Panc1 (cell line): ENCODE measurements at regions not wholly inside any gene's neighbourhood (a gene's known extent, or its start where the extent isn't known, plus 50 kb on each side); places are given as distances from the start of the nearest gene placed in this dataset.

ENCODE experiments used
- ATAC-seq: fragments of 200-7000 bp; cut with Tn5 transposase; 2 replicates; pipeline ENCODE4 v1.9.1; 2020; ENCODE audit warnings: mild to moderate bottlenecking, moderate library complexity
- BruUV-seq: library from RNA; stranded (reverse); fragments of 400-500 nt; replicated peaks from 2 replicates; lab custom pipeline; 2021; lab: Mats Ljungman, UMichigan
- CTCF ChIA-PET: fragments of 300-600 bp; sonication (Branson Sonifier 250); formaldehyde crosslinking; loops from one replicate; lab custom pipeline; 2022; ENCODE audit warnings: antibody characterized with exemption; lab: Charles Lee
- POLR2A ChIA-PET: fragments of 300-600 bp; sonication (Branson Sonifier 250); formaldehyde crosslinking; loops from one replicate; lab custom pipeline; 2022; ENCODE audit warnings: antibody characterized with exemption; lab: Charles Lee
- DNase-seq: peaks from one replicate; pipeline ENCODE4 v3.0.0-alpha.2; 2010; ENCODE audit warnings: low read depth, low spot score
- H3K27ac ChIP-seq: 2 replicates; pipeline ENCODE4 v1.5.1; 2011; ENCODE audit warnings: mild to moderate bottlenecking, low read length, inconsistent platforms
- H3K27me3 ChIP-seq: fragments of 200-500 bp; sonication (Bioruptor generic); 2 replicates; pipeline ENCODE4 v1.6.0; 2014; ENCODE audit warnings: low read length, inconsistent platforms; ENCODE audit not compliant: control insufficient read depth, insufficient read depth
- H3K36me3 ChIP-seq: fragments of 200-500 bp; sonication (Bioruptor generic); 2 replicates; pipeline ENCODE4 v1.5.1; 2014; ENCODE audit warnings: inconsistent platforms, mild to moderate bottlenecking, low read length, moderate library complexity; ENCODE audit not compliant: control insufficient read depth, insufficient read depth
- H3K4me1 ChIP-seq: 2 replicates; pipeline ENCODE4 v1.5.1; 2011; ENCODE audit warnings: inconsistent platforms, mild to moderate bottlenecking, low read length, moderate library complexity; ENCODE audit not compliant: control insufficient read depth, insufficient read depth
- H3K4me3 ChIP-seq, 2 experiments: 2 replicates each; pipeline ENCODE4 v1.5.1; 2011 to 2012; ENCODE audit warnings: low read depth in 2 of 2, low read length in 2 of 2, mild to moderate bottlenecking in 2 of 2, inconsistent platforms in 1 of 2, moderate library complexity in 1 of 2
- H3K9me3 ChIP-seq: fragments of 200-500 bp; sonication (Bioruptor generic); 2 replicates; pipeline ENCODE4 v1.5.1; 2014; ENCODE audit warnings: low read depth, mild to moderate bottlenecking, inconsistent platforms, low read length, moderate library complexity; ENCODE audit not compliant: control insufficient read depth, insufficient read depth
- CTCF ChIP-seq: fragments of 450-650 bp; IDR thresholded peaks from 2 replicates; pipeline ENCODE4 v1.5.1; 2017; ENCODE audit warnings: mild to moderate bottlenecking
- POLR2AphosphoS5 ChIP-seq: IDR thresholded peaks from 2 replicates; pipeline ENCODE4 v1.6.1; 2012; ENCODE audit warnings: mild to moderate bottlenecking, low read depth, low read length, moderate library complexity
- REST ChIP-seq, 2 experiments: IDR thresholded peaks; 2 replicates each; pipeline ENCODE4 v1.6.1; 2011 to 2012; ENCODE audit warnings: low read depth in 2 of 2, control low read depth in 1 of 2, low read length in 1 of 2, mild to moderate bottlenecking in 1 of 2, moderate library complexity in 1 of 2; ENCODE audit not compliant: insufficient read depth in 1 of 2
- SIN3A ChIP-seq: IDR thresholded peaks from 2 replicates; pipeline ENCODE4 v1.6.1; 2012; ENCODE audit warnings: low read depth, mild to moderate bottlenecking, low read length, moderate library complexity, borderline replicate concordance; ENCODE audit not compliant: insufficient read depth
- TCF7L2 ChIP-seq: IDR thresholded peaks from 2 replicates; pipeline ENCODE4 v1.6.1; 2011; ENCODE audit warnings: mild to moderate bottlenecking, low read depth, low read length, inconsistent platforms
- in situ Hi-C: cut with HindIII; loops from 2 replicates; pipeline ENCODE4 v1.10.0; 2016; ENCODE audit warnings: low sequenced_read_pairs, low pct_unique_long_range_greater_than_20kb
- intact Hi-C: fragments of 100-400 bp; cut with micrococcal nuclease; formaldehyde crosslinking; loops from one replicate; pipeline ENCODE4 v1.10.0; 2022; ENCODE audit not compliant: unreplicated experiment

GRCh38 chr11:98296091-98296880, 724.5 kb upstream of the CNTN5 start:
- ChIA-PET CTCF (no interaction called here), POLR2A (interaction anchor here (0.7 kb wide), 1 partner anchor 589 kb away, joined by 5 read pairs; no protein-coding TSS in a partner anchor)
- H3K4me1 ChIP-seq: no peaks in the 10 kb centered on the region
- DNase-seq (no peak), ATAC-seq (no peak)
- no peak overlapping the region for H3K4me3 ChIP-seq
- H3K27me3 ChIP-seq: no peaks in the 10 kb centered on the region
- no peaks in the 10 kb centered on the region for H3K36me3 ChIP-seq
- H3K27ac ChIP-seq: no peak overlapping the region
- intact Hi-C loops (no loop called here), in situ Hi-C loops (no loop called here)
- no TSS peak for BruUV-seq
- TF ChIP-seq CTCF (no peak), POLR2AphosphoS5 (no peak), TCF7L2 (no peak), REST (IDR thresholded peaks at IDR 0.05; ENCODE audit: insufficient read depth in 1 of 2, low read depth in 2 of 2, low read length in 1 of 2) (no peak)
- no peaks in the 10 kb centered on the region for H3K9me3 ChIP-seq

- H3K27me3 ChIP-seq: no peaks in the 10 kb centered on the region
- ChIA-PET CTCF (no interaction called here), POLR2A (no interaction called here)
- H3K4me3 ChIP-seq: no peak overlapping the region
- no peaks in the 10 kb centered on the region for H3K4me1 ChIP-seq
- no peak for DNase-seq
- H3K9me3 ChIP-seq: peaks cover 3% of the 10 kb centered on the region; the same call in 1 of the 2 replicates
- intact Hi-C loops: no loop called here
- in situ Hi-C loops: no loop called here
- H3K36me3 ChIP-seq: no peaks in the 10 kb centered on the region
- ATAC-seq: no peak
- TF ChIP-seq TCF7L2: no peak
- no peak for TF ChIP-seq CTCF
- no peak for TF ChIP-seq REST (IDR thresholded peaks at IDR 0.05; ENCODE audit: insufficient read depth in 1 of 2, low read depth in 2 of 2, low read length in 1 of 2)
- TF ChIP-seq SIN3A: no peak
- no peak for TF ChIP-seq POLR2AphosphoS5
- BruUV-seq: no TSS peak
- H3K27ac ChIP-seq: no peak overlapping the region
Measured at GRCh38 chr11:98300719-98301118, 720.0 kb upstream of the CNTN5 start.
